Lung (tissue), 11 donors: ENCODE measurements at regions not wholly inside any gene's neighbourhood (a gene's known extent, or its start where the extent isn't known, plus 50 kb on each side); places are given as distances from the start of the nearest gene placed in this dataset.
"Not testable (repeated sequence)": the region's sequence is repeated elsewhere in the genome, so short reads cannot be mapped to it uniquely, and the experiment has no call there.

Experiments used
- ATAC-seq: fragments of 200-7000 bp; cut with Tn5 transposase; one replicate; pipeline ENCODE4 v1.9.1; 2020; ENCODE audit warnings: moderate number of reproducible peaks; ENCODE audit not compliant: insufficient read depth, low FRiP score
- DNase-seq, 3 donors: peaks; one replicate each; pipeline ENCODE4 v3.0.0-alpha.2; 2013 to 2017
- H3K27ac ChIP-seq, 2 donors: one replicate each; pipeline ENCODE4 v1.5.1; 2013; ENCODE audit warnings: mild to moderate bottlenecking in 2 of 2, moderate library complexity in 2 of 2, control low read depth in 1 of 2, inconsistent platforms in 1 of 2, low read depth in 1 of 2, low read length in 1 of 2
- H3K27me3 ChIP-seq, 3 donors: one replicate each; pipeline ENCODE4 v1.5.1; 2013; ENCODE audit warnings: low read length in 2 of 3; ENCODE audit not compliant: control insufficient read depth in 3 of 3, insufficient read depth in 3 of 3
- H3K36me3 ChIP-seq, 4 donors: one replicate each; pipeline ENCODE4 v1.5.1; 2013; ENCODE audit warnings: low read length in 4 of 4, mild to moderate bottlenecking in 1 of 4, moderate library complexity in 1 of 4; ENCODE audit not compliant: control insufficient read depth in 4 of 4, insufficient read depth in 4 of 4
- H3K4me1 ChIP-seq, 5 donors: one replicate each; pipeline ENCODE4 v1.5.1; 2013; ENCODE audit warnings: low read length in 5 of 5, mild to moderate bottlenecking in 2 of 5, moderate library complexity in 1 of 5; ENCODE audit not compliant: control insufficient read depth in 5 of 5, insufficient read depth in 5 of 5
- H3K4me3 ChIP-seq: one replicate; pipeline ENCODE4 v1.5.1; 2013; ENCODE audit warnings: mild to moderate bottlenecking, control low read depth, moderate library complexity
- H3K9ac ChIP-seq, 2 donors: one replicate each; pipeline ENCODE4 v1.5.1; 2013; ENCODE audit warnings: low read length in 2 of 2, control low read depth in 1 of 2; ENCODE audit not compliant: insufficient read depth in 1 of 2
- H3K9me3 ChIP-seq, 4 donors: one replicate each; pipeline ENCODE4 v1.5.1; 2013; ENCODE audit warnings: low read length in 3 of 4, mild to moderate bottlenecking in 1 of 4, moderate library complexity in 1 of 4; ENCODE audit not compliant: control insufficient read depth in 4 of 4, insufficient read depth in 3 of 4
- WGBS, 2 donors: extraction: QIAGEN DNeasy Blood & Tissue Kit; methylation state at CpG; one replicate each; pipeline ENCODE4 v1.1.7; 2013; 5-methylcytosine and 5-hydroxymethylcytosine counted together
- TF ChIP-seq, protein P1 (sequence below): IDR thresholded peaks from 2 replicates; pipeline ENCODE4 v1.5.1; 2012; ENCODE audit warnings: mild to moderate bottlenecking; ENCODE audit errors: control extremely low read depth, extremely low read depth
- donor health status: control.
- donor health status: control.
- donor health status: Bipolar disorder and iron deficiency.
- donor health status: healthy.
- donor health status: DM: yes; HTN: yes; CAD: no.

DNA sequence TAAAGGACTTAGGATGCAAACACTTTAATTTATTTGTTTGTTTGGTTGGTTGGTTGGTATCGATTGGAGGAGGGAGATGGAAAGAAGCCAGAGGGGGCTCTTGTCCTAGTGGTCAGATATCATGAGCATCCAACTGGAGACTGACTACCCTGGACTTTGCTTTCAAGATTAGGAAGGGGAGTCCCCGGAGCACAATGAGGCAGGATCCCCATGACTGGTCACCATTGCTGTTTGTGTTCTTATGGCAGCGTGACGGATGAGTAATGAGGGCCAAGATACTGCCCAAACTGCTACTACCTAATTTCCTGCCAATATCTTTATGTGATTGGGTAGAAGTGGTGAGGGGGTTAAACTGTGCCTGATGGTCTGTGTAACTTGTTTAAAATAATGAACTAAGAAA is 354.6 kb upstream of the ROPN1 start:
- Histone ChIP-seq H3K9me3 (no peaks in the 10 kb centered on the region), H3K9ac (no peak overlapping the region), H3K36me3 (peaks cover 0 to 11% (median 0%) of the 10 kb centered on the region in 4 donors), H3K27ac (no peak overlapping the region), H3K27me3 (no peaks in the 10 kb centered on the region), H3K4me1 (peaks cover 0 to 2% (median 0%) of the 10 kb centered on the region in 5 donors), H3K4me3 (no peak overlapping the region)
- ATAC-seq: no peak
- TF ChIP-seq, protein P1, sequence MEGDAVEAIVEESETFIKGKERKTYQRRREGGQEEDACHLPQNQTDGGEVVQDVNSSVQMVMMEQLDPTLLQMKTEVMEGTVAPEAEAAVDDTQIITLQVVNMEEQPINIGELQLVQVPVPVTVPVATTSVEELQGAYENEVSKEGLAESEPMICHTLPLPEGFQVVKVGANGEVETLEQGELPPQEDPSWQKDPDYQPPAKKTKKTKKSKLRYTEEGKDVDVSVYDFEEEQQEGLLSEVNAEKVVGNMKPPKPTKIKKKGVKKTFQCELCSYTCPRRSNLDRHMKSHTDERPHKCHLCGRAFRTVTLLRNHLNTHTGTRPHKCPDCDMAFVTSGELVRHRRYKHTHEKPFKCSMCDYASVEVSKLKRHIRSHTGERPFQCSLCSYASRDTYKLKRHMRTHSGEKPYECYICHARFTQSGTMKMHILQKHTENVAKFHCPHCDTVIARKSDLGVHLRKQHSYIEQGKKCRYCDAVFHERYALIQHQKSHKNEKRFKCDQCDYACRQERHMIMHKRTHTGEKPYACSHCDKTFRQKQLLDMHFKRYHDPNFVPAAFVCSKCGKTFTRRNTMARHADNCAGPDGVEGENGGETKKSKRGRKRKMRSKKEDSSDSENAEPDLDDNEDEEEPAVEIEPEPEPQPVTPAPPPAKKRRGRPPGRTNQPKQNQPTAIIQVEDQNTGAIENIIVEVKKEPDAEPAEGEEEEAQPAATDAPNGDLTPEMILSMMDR: no peak
- DNase-seq: no peak
- 91 to 93% methylated on average over 4 of the region's 4 CpGs for WGBS, 2 donors

DNA sequence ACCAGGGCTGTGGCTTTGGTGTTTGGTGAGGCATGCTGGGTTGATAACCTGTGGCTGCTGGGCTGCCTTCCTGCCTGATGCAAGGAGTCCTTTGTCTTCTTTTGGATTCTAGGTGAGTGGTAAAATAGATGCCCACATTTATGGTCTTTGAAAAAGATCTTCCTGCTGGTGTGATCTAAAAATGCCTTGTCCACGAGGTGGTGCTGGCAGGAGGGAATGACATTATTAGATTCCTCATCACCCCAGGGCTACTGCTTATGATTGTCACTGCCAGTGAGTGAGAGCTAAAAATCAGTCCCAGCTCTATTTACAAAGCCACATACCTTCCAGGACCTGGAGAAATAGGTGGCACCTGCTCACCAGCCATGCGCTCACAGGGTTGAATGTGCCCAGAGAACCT is 355.5 kb upstream of the ROPN1 start:
- WGBS, 2 donors: 66 to 82% methylated on average over 2 of the region's 2 CpGs
- H3K27me3 ChIP-seq: no peaks in the 10 kb centered on the region
- H3K36me3 ChIP-seq: peaks cover 0 to 8% (median 0%) of the 10 kb centered on the region in 4 donors
- no peaks in the 10 kb centered on the region for H3K9me3 ChIP-seq
- ATAC-seq (no peak), DNase-seq (no peak)
- TF ChIP-seq, protein P1: no peak
- H3K9ac ChIP-seq: no peak overlapping the region
- H3K27ac ChIP-seq: no peak overlapping the region
- H3K4me1 ChIP-seq: peaks cover 0 to 11% (median 4%) of the 10 kb centered on the region in 5 donors
- H3K4me3 ChIP-seq: no peak overlapping the region

DNA sequence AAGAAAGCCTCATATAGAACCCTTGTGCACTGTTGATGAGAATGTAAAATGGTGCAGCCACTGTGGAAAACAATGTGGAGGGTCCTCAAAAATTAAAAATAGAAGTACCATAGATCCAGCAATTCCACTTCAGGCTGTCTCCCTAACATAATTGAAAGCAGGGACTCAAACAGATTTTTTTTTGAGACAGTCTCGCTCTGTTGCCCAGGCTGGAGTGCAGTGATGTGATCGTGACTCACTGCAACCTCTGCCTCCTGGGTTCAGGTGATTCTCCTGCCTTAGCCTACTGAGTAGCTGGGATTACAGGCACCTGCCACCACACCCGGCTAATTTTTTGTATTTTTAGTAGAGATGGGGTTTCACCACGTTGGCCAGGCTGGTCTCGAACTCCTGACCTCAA is 356.6 kb upstream of the ROPN1 start:
- 94% methylated on average over 5 of the region's 5 CpGs for WGBS, 2 donors
- not testable (repeated sequence) for DNase-seq, H3K9me3 ChIP-seq, ATAC-seq, H3K27me3 ChIP-seq, H3K4me3 ChIP-seq, H3K9ac ChIP-seq, H3K36me3 ChIP-seq, H3K27ac ChIP-seq
- peaks cover 0 to 11% (median 4%) of the 10 kb centered on the region in 5 donors for H3K4me1 ChIP-seq

DNA sequence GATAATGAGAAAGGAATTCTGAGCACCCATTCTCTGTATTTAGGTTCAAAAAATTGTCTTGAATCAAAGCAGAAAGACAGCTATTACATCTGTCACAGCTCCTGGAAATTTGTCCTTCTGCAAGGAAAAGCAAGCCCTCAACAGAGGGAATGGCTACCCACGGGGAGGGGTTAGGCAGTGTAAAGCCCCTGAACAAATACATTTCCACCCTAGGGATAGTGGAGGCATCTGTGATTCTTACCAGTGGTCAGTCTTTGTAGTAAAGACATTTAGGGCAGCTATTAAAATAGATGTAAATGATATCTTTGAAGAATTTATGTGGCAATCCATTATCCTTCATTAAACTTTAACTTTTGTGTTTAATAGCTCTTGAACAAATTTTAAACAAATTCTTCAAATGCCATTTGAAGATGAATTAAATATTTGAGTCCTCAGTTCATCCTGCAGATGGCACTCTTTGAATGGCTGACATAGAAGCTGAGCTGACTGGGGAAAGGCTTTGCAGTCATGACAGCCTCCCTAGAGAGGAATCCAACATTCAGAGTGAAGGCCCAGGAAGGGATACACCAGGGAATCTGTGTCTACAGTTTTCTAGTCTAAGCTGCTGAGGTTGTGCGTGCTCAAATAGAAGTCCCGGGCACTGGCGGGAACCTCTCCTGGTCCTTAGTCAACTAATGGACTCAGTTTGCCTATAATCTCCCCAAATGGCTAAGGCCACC is 359.7 kb upstream of the ROPN1 start:
- TF ChIP-seq, protein P1: peak; percentile 26
- ATAC-seq (peak; percentile 77), DNase-seq (peak; percentile 62 to 89 (median 83))
- H3K9ac ChIP-seq: no peak overlapping the region
- no peak overlapping the region for H3K27ac ChIP-seq
- H3K4me3 ChIP-seq: no peak overlapping the region
- H3K36me3 ChIP-seq: peaks cover 0 to 8% (median 0%) of the 10 kb centered on the region in 4 donors
- 57 to 60% methylated on average over 4 of the region's 4 CpGs for WGBS, 2 donors
- no peaks in the 10 kb centered on the region for H3K9me3 ChIP-seq
- H3K27me3 ChIP-seq: no peaks in the 10 kb centered on the region
- peaks cover 0 to 15% (median 4%) of the 10 kb centered on the region in 5 donors for H3K4me1 ChIP-seq
